GM12801 (cell line): ENCODE measurements at regions not wholly inside any gene's neighbourhood (a gene's known extent, or its start where the extent isn't known, plus 50 kb on each side); places are given as distances from the start of the nearest gene placed in this dataset.

Experiments
- CTCF ChIP-seq: IDR thresholded peaks from one replicate; pipeline ENCODE4 v1.5.1; 2011; ENCODE audit warnings: control low read depth; ENCODE audit not compliant: insufficient read length; ENCODE audit errors: extremely low read depth

- no peak for TF ChIP-seq CTCF
Measured at GRCh38 chr1:55684131-55684650, 469.0 kb upstream of the USP24 start.

GRCh38 chr1:55682198-55682597, 467.0 kb upstream of the USP24 start:
- TF ChIP-seq CTCF, result no peak

GRCh38 chr1:55679971-55680370, 464.8 kb upstream of the USP24 start:
- no peak for TF ChIP-seq CTCF

GRCh38 chr1:55673416-55673815, 458.3 kb upstream of the USP24 start:
- TF ChIP-seq CTCF, result no peak

GRCh38 chr1:55670331-55671082, 455.3 kb upstream of the USP24 start:
- no peak for TF ChIP-seq CTCF

- TF ChIP-seq CTCF, result no peak
Measured at GRCh38 chr1:55669293-55669692, 454.1 kb upstream of the USP24 start.

- TF ChIP-seq CTCF, result no peak
Measured at GRCh38 chr1:55662875-55663274, 447.7 kb upstream of the USP24 start.

- TF ChIP-seq CTCF, result no peak
Measured at GRCh38 chr1:55658917-55659316, 443.8 kb upstream of the USP24 start.
